Fibroblast of gingiva (primary cell): ENCODE measurements at regions not wholly inside any gene's neighbourhood (a gene's known extent, or its start where the extent isn't known, plus 50 kb on each side); places are given as distances from the start of the nearest gene placed in this dataset.

Source experiments
- DNase-seq: peaks from one replicate; pipeline ENCODE4 v3.0.0-alpha.2; 2011; ENCODE audit warnings: low read depth

DNA sequence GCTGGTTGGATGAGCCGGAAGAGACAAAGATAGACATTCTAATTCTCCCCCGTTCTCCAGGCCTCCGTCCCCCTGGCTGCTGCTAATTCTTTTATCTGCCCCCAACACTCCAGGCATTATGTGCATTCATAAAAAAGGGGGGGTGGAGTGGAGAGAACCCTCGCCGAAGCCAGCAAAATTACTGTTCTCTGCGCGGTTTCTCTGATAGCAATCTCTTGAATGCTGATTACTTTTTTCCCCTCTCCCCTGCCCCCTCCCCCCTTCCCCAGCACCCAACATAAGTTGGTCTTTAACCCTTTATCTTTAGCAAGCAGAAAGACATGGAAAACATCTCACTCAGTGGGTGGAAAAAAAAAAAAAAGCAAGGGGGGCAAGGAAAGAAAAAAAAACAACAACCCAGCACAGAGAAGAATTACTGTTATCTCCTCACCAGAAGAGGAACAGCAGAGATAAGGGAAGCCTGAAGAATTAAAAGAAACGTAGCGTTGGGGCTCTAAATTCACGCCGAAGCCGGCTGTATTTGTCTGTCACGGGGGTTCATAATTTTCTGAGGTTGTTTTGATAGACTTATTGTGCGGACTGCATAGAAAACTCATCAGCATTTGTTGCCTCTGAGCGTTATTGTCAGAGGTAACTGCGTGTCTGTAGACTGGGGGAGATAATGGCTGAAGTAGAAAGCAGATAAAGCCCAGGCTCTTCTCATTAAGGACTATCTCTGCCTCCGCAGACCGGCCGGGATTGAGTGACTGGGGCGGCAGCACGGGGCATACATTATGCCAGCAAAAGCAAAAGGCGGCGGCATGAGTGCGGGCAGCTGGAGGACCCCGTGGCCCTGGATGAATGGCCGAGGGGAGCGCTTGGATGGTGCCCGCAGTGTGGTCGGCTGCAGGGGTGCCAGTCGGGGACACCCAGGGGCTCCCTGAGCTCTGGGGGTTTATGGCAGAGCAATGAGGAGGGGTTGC lies 126.9 kb downstream of the MRM1 start:
- DNase-seq, result no peak

- DNase-seq, result no peak
Measured at GRCh38 chr17:36730095-36730808, 128.9 kb downstream of the MRM1 start.

DNA sequence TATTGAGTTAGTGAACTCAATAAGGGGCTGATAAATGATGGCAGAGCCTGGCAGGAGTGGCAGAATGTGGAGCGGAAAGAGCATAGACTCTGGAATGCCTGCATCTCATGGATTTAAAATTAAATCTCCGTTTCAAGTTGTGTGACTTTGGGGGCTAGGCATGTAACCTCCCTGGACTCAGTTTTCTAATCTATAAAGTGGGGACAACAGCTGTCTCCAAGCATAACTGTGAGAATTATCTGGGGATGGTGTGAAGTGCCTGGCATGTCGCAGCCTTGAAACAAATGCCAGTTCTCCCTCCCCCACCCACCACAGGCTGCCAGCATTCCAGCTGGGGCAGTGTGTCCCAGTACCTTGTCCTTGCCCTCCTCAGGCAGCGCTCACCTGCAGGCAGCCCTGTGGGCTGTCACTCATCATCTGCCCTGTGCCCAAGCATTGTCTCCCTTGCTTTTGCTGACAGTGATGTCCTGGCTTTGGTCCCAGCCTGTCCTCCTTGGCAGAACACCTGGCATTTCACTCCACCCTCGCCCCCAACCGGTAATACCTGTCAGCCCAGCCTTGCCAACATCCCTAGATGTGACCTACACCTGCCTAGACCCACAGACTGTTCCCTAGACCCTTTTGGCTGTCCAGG lies 129.6 kb downstream of the MRM1 start:
- no peak for DNase-seq

DNA sequence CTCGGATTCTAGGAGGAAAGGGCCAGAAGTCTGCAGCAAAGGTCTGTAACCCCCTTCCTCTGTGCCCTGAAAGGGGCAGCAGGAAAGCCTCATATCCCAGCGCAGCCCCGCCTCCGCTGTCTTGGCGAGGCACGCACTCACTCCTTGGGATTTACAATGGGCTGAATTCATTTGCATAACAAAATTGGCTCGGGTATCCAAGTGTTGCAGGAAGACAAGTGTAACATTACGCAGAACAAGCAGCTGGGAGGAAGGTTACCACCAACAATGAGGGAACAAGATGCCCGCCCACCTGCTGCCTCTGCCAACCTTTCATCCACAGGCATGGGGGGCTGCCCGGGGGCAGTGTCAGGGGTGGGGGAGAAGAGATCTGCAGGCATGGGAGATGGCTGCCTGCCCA lies 130.4 kb downstream of the MRM1 start:
- DNase-seq, result no peak

- no peak for DNase-seq
Measured at GRCh38 chr17:36732351-36732750, 131.0 kb downstream of the MRM1 start.

DNA sequence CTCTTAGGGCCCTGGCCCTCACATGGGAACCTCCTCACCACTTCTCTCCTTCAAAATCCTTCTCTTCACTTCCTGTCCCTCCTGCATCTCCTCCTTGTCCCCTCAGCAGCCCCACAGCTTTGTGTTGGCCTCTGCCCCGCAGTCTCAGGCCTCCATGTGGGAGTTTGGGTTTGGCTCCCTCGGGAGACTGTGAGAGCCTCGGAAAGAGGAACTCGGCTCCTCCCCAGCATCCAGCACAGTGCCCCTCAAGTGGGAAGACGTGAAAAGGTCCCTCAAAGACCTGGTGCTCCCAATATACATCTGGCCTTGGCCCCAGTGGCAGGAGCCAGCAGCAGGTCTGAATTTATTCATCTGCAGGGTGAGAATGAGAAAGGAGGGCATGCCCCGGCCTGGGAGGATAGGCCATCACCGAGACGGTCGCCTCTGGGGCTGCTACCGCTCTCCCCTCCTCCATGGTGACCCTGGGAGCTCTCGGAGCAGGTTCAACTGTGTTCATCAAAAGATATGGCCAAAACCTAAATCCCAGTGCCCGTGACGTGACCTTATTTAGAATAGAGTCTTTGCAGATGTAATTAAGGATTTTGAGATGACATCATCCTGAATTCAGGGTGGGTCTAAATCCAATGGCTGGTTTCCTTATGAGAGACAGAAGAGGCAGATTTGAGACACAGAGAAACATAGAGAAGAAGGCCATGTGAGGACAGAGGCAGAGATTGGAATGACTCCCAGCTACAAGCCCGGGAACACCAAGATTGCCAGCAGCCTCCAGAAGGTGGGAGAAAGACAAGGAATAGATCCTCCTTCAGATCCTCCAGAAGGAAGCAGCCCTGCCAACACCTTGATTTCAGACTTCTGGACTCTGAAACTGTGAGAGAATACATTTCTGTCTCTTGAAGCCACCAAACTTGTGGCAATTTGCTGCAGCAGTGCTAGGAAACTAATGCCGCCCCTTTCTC lies 135.1 kb downstream of the MRM1 start:
- no peak for DNase-seq

DNA sequence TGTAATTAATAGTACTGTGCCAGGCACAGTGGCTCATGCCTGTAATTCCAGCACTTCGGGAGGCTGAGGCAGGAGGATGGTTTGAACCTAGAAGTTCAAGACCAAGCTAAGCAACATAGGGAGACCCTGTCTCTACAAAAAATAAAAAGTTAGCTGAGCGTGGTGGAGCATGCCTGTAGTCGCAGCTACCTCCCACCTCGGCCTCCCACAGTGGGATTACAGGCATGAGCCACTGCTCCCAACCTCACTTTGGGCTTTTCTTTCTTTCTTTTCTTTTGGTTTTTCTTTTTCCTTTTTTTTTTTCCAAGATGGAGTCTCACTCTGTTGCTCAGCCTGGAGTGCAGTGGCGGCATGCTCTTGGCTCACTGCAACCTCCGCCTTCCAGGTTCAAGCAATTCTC lies 137.8 kb downstream of the MRM1 start:
- no peak for DNase-seq

- DNase-seq, result no peak
Measured at GRCh38 chr17:36740157-36740556, 138.8 kb downstream of the MRM1 start.

- DNase-seq, result no peak
Measured at GRCh38 chr17:36741019-36741902, 139.9 kb downstream of the MRM1 start.

DNA sequence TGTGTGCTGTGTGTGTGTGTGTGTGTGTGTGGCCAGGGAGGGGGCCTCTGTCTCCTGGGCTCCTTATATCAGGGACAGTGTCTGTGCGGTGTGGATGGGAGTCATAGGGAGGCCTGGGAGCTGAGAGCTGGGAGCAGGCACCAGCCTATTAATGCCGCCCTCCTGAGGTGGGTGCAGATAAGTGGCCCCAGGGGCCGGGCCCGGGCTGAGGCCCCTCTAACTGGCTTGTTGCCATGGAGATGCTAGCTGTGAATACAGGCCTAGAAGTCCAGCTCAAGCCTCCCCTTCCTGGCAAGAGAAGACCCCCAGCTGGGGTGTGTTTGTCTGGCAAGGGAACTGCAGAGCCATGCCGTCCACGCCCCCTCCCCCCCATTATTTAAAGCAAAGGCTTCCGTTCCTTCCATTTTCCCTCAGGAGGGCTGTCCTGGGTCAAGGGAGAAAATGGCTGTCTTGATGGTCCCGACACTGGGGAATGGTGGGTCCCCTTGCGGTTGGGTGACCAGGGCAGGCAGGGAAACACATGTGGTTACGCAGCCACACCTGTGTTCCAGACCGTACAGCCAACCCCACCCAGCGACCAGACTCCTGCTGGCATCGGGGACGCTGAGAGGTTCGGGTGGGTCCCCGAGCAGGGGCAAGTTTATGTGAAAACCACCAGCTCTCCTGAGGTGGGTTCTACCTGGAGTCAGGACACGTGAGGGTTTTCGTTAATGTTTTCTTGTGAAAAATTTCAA lies 141.1 kb downstream of the MRM1 start:
- no peak for DNase-seq

DNA sequence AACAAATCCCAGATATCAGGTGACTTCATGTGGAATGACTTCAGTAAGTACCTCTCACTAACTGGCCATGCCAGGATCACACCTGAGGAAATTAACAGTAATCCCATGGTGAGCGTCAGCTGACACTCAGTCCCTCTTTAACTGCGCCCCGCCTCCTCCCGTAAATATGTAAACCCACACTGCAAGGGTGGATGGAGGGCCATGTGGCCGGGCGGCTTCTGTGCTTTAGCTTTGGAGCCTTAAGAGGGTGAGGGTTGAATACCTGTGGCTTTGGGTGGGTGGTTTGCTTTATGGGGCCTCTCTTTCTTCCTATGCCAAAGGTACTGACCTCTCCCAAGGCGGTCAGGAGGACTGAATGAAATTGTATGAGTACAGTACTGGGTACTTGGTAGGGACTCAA lies 141.7 kb downstream of the MRM1 start:
- no peak for DNase-seq

DNA sequence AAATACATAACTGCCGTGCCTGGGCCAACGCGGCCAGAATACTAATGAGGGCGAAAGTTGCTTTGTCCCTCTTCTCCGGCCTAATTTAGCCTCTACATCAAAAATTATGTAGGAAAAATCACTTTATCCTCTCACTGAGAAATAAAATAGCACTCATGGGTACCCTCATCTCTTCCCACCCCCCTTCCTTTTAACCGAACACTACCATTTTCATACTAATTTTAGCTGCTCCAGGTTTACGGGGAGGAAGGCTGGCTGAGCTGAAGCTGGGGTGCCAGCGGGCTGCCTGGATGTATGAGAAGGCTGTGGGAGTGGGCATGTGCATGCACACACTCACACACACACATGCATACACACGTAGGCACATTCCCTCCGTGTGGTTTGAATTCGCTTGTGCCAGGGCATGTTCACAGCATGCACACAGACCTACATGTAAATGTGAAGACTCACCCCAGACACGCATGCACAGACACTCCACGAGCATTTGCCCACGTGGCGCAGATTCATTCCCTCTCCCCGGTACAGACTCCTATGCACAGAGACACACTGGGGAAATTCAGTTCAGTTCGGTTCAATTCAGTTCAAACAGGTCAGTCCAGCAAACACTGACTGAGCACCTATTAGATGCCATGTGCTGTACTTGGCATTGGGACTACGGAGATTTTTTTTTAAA lies 145.1 kb downstream of the MRM1 start:
- no peak for DNase-seq

DNA sequence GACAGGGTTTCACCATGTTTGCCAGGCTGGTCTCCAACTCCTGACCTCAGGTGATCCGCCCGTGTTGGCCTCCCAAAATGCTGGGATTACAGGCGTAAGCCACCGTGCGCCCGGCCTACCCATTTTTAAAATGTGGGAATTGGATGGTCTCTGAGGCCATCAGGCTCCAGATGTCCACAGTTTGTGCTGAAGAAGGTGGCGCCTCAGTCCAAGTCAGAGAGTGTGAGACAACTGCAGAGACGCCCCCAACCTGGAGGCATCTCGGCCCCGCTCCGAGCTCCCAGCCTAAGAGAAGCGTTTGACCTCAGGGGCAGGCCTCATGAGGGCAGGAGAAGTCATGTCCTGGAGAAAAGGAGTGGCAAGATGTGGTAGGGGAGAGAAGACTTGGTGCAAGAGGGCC lies 146.5 kb downstream of the MRM1 start:
- no peak for DNase-seq

GRCh38 chr17:36748272-36748671 lies 146.9 kb downstream of the MRM1 start:
- DNase-seq, result no peak

- DNase-seq, result no peak
Measured at GRCh38 chr17:36749493-36749892, 148.1 kb downstream of the MRM1 start.

GRCh38 chr17:36750316-36750885 lies 149.0 kb downstream of the MRM1 start:
- DNase-seq, result no peak

GRCh38 chr17:36752096-36752888 lies 150.9 kb downstream of the MRM1 start:
- DNase-seq, result no peak

- no peak for DNase-seq
Measured at GRCh38 chr17:36755586-36755985, 154.2 kb downstream of the MRM1 start.
